Renal cortex interstitium (tissue), 11 donors: ENCODE measurements at regions not wholly inside any gene's neighbourhood (a gene's known extent, or its start where the extent isn't known, plus 50 kb on each side); places are given as distances from the start of the nearest gene placed in this dataset.

Experiments
- DNase-seq, 11 donors: peaks; one replicate each; pipeline ENCODE4 v3.0.0-alpha.2; 2013; ENCODE audit warnings: low read depth in 9 of 11, low spot score in 4 of 11; ENCODE audit errors: extremely low read depth in 1 of 11

- no peak for DNase-seq
Measured at GRCh38 chr13:84332346-84332745, 450.1 kb upstream of the SLITRK1 start.

- no peak for DNase-seq
Measured at GRCh38 chr13:84315527-84315926, 433.3 kb upstream of the SLITRK1 start.

- DNase-seq = no peak
Measured at GRCh38 chr13:84303035-84303434, 420.8 kb upstream of the SLITRK1 start.

- no peak for DNase-seq
Measured at GRCh38 chr13:84297251-84297650, 415.0 kb upstream of the SLITRK1 start.

GRCh38 chr13:84296401-84296800 is 414.1 kb upstream of the SLITRK1 start:
- DNase-seq = no peak

- DNase-seq = no peak
Measured at GRCh38 chr13:84294576-84294975, 412.3 kb upstream of the SLITRK1 start.

- DNase-seq = no peak
Measured at GRCh38 chr13:84290386-84290785, 408.1 kb upstream of the SLITRK1 start.

- no peak for DNase-seq
Measured at GRCh38 chr13:84279166-84279565, 396.9 kb upstream of the SLITRK1 start.

GRCh38 chr13:84272877-84273562 is 390.7 kb upstream of the SLITRK1 start:
- no peak for DNase-seq

GRCh38 chr13:84265257-84265764 is 383.0 kb upstream of the SLITRK1 start:
- DNase-seq = no peak

- no peak for DNase-seq
Measured at GRCh38 chr13:84263354-84264069, 381.2 kb upstream of the SLITRK1 start.

- no peak for DNase-seq
Measured at GRCh38 chr13:84255226-84255797, 373.0 kb upstream of the SLITRK1 start.

- no peak for DNase-seq
Measured at GRCh38 chr13:84249463-84249862, 367.2 kb upstream of the SLITRK1 start.

GRCh38 chr13:84243340-84243739 is 361.1 kb upstream of the SLITRK1 start:
- DNase-seq = no peak

GRCh38 chr13:84239032-84239431 is 356.8 kb upstream of the SLITRK1 start:
- no peak for DNase-seq

GRCh38 chr13:84238381-84238780 is 356.1 kb upstream of the SLITRK1 start:
- DNase-seq = no peak

GRCh38 chr13:84237143-84237542 is 354.9 kb upstream of the SLITRK1 start:
- DNase-seq = no peak

GRCh38 chr13:84234416-84234815 is 352.1 kb upstream of the SLITRK1 start:
- no peak for DNase-seq

- no peak for DNase-seq
Measured at GRCh38 chr13:84230568-84230967, 348.3 kb upstream of the SLITRK1 start.

GRCh38 chr13:84211048-84211447 is 328.8 kb upstream of the SLITRK1 start:
- no peak for DNase-seq
